ENCODE measurements at regions not wholly inside any gene's neighbourhood (a gene's known extent, or its start where the extent isn't known, plus 50 kb on each side); places are given as distances from the start of the nearest gene placed in this dataset.
"Not testable (repeated sequence)": the region's sequence is repeated elsewhere in the genome, so short reads cannot be mapped to it uniquely, and the experiment has no call there.

- no peak for DNase-seq
Measured at GRCh38 chr6:134447423-134447822, 129.5 kb upstream of the SGK1 start.

GRCh38 chr6:134446896-134447295 is 129.0 kb upstream of the SGK1 start:
- DNase-seq, result no peak

- DNase-seq, result no peak
Measured at GRCh38 chr6:134446218-134446848, 128.4 kb upstream of the SGK1 start.

GRCh38 chr6:134443009-134443408 is 125.1 kb upstream of the SGK1 start:
- no peak for DNase-seq

- DNase-seq, result no peak
Measured at GRCh38 chr6:134442073-134442472, 124.2 kb upstream of the SGK1 start.

- no peak for DNase-seq
Measured at GRCh38 chr6:134438837-134439236, 120.9 kb upstream of the SGK1 start.

GRCh38 chr6:134437376-134437775 is 119.5 kb upstream of the SGK1 start:
- DNase-seq, result peak; percentile 8

- no peak for DNase-seq
Measured at GRCh38 chr6:134436950-134437349, 119.0 kb upstream of the SGK1 start.

- DNase-seq, result peak; percentile 68
Measured at GRCh38 chr6:134436281-134436815, 118.4 kb upstream of the SGK1 start.

GRCh38 chr6:134435814-134436280 is 117.9 kb upstream of the SGK1 start:
- DNase-seq, result no peak

GRCh38 chr6:134434019-134434942 is 116.4 kb upstream of the SGK1 start:
- no peak for DNase-seq

- no peak for DNase-seq
Measured at GRCh38 chr6:134432036-134432435, 114.1 kb upstream of the SGK1 start.

GRCh38 chr6:134431421-134431859 is 113.5 kb upstream of the SGK1 start:
- no peak for DNase-seq

GRCh38 chr6:134429861-134430380 is 112.0 kb upstream of the SGK1 start:
- DNase-seq, result no peak

- DNase-seq, result no peak
Measured at GRCh38 chr6:134427721-134428120, 109.8 kb upstream of the SGK1 start.

- no peak for DNase-seq
Measured at GRCh38 chr6:134426623-134427022, 108.7 kb upstream of the SGK1 start.

- DNase-seq, result not testable (repeated sequence)
Measured at GRCh38 chr6:134425917-134426316, 108.0 kb upstream of the SGK1 start.

- DNase-seq, result no peak
Measured at GRCh38 chr6:134425513-134425912, 107.6 kb upstream of the SGK1 start.

GRCh38 chr6:134424798-134425170 is 106.9 kb upstream of the SGK1 start:
- DNase-seq, result no peak

GRCh38 chr6:134424165-134424797 is 106.4 kb upstream of the SGK1 start:
- no peak for DNase-seq

- no peak for DNase-seq
Measured at GRCh38 chr6:134422426-134423231, 104.7 kb upstream of the SGK1 start.

GRCh38 chr6:134421501-134421900 is 103.6 kb upstream of the SGK1 start:
- no peak for DNase-seq

Data from CD4-positive, alpha-beta T cell treated with Interleukin-17A for 4 hours (primary cell).